HG03045 (cell line): ENCODE measurements at regions not wholly inside any gene's neighbourhood (a gene's known extent, or its start where the extent isn't known, plus 50 kb on each side); places are given as distances from the start of the nearest gene placed in this dataset.

Source experiments
- ATAC-seq: cut with Tn5 transposase; IDR thresholded peaks from one replicate; pipeline ENCODE4 v1.9.1; 2021; ENCODE audit warnings: mild to moderate bottlenecking, moderate library complexity; ENCODE audit not compliant: unreplicated experiment

- ATAC-seq = no peak
Observed at GRCh38 chr10:129353101-129353500, 113.9 kb upstream of the MGMT start.

GRCh38 chr10:129360046-129360445, 107.0 kb upstream of the MGMT start:
- no peak for ATAC-seq

GRCh38 chr10:129361676-129362376, 105.2 kb upstream of the MGMT start:
- ATAC-seq = no peak

- ATAC-seq = no peak
Observed at GRCh38 chr10:129364949-129365348, 102.1 kb upstream of the MGMT start.

DNA sequence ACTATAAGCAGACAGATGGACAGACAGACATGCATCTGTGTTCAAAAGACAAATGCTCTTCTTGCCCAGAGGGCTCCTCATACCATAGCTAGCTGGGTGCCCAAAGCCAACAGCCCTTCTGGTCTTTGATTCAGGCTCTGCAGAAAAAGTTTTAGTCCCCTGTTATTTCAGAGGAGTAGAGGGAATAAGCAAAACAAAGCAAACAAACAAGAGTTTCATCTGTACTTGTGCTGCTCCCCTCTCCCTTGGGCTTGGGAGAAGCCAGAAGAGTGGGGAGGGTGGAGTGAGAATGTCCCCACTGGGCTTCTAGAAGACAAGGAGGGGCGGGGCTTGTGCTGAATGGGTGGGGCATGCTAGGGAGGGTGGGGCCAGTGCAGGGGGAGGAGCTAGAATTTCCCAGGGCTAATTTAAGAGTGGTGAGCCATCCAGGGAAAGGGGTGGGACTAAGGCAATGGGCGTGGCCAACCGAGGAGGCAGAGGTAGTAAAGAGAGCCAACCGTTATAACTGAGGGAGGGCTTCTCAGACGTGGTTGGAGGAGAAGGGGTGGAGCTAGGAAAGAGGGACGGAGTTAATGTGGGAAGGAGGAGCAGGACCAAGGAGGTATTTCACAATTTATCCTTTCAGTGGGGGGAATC, 101.2 kb upstream of the MGMT start:
- no peak for ATAC-seq

DNA sequence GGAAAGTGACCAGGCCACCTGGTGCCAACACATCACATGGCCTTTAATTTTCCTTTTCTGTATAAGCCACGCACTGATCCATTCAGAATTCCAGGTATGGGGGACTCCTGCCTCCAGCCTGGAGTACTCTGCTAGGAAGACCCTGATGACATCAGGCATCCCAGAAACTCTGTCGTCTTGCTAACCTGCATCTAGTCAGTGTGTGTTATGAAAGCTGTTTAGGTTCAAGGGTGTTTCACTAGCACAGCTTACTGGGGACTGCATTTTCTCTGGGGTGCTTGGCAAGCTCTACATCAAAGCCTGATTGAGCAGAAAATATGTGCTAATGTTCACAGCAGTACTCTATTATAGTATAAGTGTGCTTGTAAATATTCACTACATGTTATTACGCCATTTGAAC, 100.6 kb upstream of the MGMT start:
- no peak for ATAC-seq

DNA sequence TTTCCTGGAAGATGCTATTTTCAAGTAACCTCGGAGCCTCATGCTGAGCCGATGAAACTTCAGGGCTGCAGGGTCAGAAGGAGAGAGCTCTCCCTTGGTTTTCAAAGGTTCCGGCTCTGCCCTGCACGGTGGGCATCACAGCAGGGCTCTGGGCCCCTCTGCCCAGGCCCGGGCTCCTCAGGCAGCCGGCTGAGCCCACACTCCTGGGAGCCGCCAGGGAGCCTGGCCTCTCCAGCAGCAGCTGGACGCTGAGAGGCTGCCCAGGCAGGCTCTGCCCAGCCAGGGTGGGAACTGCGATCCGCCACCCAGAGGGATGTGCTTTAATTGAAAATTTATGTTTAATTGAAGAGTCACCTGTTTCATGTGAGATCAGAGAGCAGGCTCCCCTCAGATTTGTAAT, 97.5 kb upstream of the MGMT start:
- no peak for ATAC-seq

GRCh38 chr10:129371541-129371940, 95.5 kb upstream of the MGMT start:
- ATAC-seq = no peak

DNA sequence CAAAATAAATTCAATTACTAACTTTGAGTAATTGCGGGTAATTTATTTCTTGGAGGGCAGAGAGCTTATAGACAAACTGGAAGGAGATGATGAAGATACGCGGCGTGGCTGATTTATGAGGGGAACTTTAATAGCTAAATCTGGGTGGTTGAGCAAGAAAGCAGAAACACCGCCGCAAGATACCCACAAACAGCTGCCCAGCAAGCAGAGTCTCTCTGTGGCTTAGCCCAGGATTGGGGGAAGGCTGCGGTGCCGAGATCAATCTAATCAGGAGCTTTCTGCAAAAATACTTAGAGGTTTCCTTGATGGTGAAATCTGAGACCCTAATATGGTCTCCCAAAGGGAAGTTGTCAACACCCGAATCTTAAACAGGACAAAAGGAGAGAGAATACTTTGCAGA, 94.9 kb upstream of the MGMT start:
- no peak for ATAC-seq

DNA sequence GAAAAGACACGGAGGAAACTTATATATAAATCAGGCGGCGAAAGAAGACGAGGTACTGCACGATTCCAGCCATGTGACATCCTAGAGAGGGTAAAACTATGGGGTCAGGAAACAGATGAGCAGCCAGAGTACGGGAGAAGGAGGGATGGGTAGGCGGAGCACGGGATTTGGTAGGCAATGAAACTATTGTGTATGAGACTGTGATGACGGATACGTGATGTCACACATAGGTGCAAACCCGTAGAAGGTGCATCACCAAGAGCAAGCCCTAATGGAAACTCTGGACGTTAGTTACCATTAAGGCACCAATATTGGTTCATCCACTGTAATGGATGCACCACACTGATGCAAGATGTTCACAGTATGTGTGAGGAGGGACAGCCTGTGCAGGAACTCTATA, 93.8 kb upstream of the MGMT start:
- ATAC-seq = no peak

DNA sequence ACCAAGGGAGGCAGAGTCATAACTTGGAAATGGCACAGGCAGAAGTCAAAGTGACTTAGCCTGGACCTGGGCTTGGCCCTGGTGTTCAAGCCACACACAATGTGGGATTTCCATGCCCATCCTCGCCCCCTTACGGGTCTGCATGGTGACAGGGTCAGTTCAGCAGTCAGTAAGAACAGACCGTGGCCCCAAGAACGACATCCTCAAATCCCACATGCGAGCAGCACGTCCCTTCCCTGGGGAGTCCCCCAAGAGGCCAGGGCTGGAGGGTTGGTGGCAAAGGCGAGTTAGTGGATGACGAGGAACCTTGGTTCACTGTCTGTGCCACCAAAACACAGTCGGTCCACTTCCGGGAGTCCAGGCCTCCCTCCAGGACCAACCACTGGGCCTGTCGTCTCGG, 93.3 kb upstream of the MGMT start:
- no peak for ATAC-seq

DNA sequence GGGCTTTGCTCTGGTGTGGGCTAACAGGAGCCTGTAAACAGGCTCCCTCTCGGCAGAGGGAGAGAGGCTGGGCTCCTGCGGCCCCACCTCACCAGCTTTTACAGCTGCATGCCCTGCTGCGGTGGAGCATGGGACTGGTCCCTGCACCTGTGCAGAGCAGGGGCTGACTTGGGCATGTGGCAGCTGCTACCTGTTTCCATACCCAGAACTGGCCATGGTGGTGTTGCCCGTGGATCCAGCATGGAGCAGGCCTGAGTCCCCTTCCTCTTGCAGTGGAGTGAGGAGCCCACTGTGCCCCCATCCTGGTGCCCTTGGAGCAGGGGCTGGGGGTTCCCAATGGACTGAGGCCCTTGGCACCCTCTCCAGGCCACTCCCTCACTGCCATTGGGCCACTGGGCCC, 91.9 kb upstream of the MGMT start:
- no peak for ATAC-seq

DNA sequence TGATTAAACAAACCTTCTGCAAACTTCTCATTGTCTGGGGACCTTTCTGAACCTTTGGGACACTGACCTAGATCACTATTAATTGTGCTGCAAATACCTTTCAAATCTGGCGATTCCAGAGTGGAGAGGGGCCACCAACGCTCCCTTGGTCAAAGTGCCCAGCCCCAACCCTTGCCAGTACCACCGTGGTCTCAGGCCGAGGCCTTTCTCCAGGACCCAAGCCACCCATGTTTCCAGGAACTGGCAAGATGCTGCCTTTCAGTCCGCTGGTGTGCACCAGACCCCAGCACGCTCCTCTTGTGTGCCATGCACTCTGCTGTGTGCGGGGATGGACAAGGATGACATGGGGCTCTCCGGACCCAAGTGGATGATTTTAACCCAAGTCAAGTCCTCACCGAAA, 91.1 kb upstream of the MGMT start:
- ATAC-seq = no peak

DNA sequence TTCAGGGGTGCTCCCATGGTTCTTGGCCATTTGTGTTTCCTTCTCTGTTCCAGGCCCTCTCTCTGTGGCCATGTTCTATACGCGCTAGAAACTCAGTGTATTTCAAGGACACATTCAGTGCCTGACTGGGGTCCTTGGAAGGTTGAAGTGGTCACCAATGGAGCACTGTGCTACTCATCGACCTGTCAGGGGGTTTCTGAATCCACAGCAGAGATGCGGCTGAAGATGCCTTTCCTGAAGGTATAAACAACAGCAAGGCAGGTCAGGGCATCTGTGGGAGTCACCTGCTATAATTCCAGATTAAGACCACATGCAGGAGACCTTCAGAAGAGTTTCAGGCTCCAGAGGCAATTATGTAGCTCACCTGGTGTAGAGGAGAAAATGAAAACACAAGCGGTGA, 86.8 kb upstream of the MGMT start:
- no peak for ATAC-seq

GRCh38 chr10:129381741-129382140, 85.3 kb upstream of the MGMT start:
- no peak for ATAC-seq

- ATAC-seq = no peak
Observed at GRCh38 chr10:129382401-129382800, 84.6 kb upstream of the MGMT start.

- no peak for ATAC-seq
Observed at GRCh38 chr10:129383651-129384050, 83.4 kb upstream of the MGMT start.

DNA sequence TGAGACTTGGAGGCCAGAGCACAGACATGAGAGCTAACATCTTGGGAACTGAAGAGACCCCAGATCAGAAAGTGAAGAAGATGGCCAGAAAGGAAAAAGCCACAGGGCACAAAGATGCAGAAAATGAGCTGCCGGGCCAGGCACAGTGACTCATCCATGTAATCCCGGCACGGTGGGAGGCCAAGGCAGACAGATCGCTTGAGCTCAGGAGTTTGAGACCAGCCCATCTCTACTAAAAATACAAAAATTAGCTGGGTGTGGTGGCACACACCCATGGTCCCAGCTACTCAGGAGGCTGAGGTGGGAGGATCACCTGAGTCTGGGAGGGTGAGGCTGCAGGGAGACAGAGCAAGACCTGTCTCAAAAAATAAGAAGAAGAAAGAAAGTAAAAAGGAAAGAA, 81.4 kb upstream of the MGMT start:
- no peak for ATAC-seq

DNA sequence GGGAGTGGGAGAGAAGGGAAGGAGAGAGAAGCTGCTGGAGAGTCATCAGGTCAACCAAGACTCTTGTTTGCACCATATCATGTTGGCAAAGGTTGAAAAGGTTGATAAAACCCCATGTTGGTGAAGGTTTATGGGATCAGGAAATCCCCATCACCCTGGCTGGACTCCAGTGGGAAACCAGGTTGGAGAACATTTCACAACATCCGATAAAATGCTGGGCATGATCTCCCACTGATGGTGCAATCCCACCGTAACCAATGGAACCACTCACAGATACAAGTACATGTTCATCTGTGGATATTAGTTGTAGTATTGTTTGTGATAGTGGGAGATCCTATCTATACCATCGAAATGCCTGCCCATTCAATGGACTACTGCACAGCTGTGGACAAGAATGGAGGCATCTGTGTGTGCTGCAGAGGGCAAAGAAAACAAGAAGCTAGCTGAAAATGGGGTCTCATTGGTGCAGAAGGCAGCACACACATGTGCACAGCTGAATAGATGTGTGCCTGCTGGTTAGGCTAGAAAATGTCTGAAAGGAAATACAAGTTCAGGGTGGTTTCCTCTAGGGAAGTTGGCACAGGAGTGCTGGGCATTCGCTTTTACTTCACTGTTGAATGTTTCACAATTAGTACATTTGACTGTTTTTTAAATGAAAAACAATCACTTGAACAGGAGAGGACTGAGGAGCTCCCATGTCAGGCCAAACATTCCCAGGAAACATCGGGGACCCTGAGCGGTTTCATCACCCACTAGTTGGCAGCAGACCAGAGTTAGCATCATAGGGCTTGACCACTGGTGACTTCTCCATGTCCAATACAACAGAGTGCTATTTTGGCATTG, 80.4 kb upstream of the MGMT start:
- ATAC-seq = no peak

DNA sequence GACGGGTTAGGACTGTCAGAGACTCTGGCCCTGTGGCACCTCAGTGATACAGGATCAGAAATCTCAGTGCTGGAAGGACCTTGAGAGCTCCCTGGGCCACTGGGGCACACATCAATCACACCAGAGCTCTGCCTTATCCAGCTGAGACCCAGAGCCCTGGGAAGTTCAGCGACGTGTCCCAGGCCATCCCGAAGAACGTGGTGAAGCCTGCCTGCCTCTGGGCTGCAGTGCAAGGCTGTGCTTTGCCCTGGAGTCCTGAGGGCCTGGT, 79.8 kb upstream of the MGMT start:
- ATAC-seq = no peak

GRCh38 chr10:129388435-129388834, 78.6 kb upstream of the MGMT start:
- ATAC-seq = no peak

GRCh38 chr10:129389194-129389593, 77.8 kb upstream of the MGMT start:
- no peak for ATAC-seq
